ENCODE measurements at regions not wholly inside any gene's neighbourhood (a gene's known extent, or its start where the extent isn't known, plus 50 kb on each side); places are given as distances from the start of the nearest gene placed in this dataset.

GRCh38 chr15:36110659-36110993, 468.8 kb upstream of the CDIN1 start:
- Histone ChIP-seq H3K9me3 (no peaks in the 10 kb centered on the region), H3K27ac (no peak overlapping the region), H3K36me3 (no peaks in the 10 kb centered on the region), H3K4me1 (peaks cover 0 to 11% (median 0%) of the 10 kb centered on the region in 4 donors), H3K4me3 (no peak overlapping the region), H3K27me3 (no peaks in the 10 kb centered on the region)
- no peak for DNase-seq (ENCODE audit: low spot score in 2 of 2)
- 59 to 71% methylated on average over 1 of the region's 1 CpG for WGBS, 2 donors
- TF ChIP-seq POLR2A (IDR thresholded peaks at IDR 0.05) (no peak), EP300 (IDR thresholded peaks at IDR 0.05) (no peak), CTCF (IDR thresholded peaks at IDR 0.05) (no peak)

GRCh38 chr15:36117296-36117787, 462.1 kb upstream of the CDIN1 start:
- Histone ChIP-seq H3K27me3 (no peaks in the 10 kb centered on the region), H3K4me3 (no peak overlapping the region), H3K36me3 (no peaks in the 10 kb centered on the region), H3K27ac (no peak overlapping the region), H3K4me1 (peaks cover 0 to 11% (median 0%) of the 10 kb centered on the region in 4 donors), H3K9me3 (no peaks in the 10 kb centered on the region)
- WGBS, 2 donors, result 82 to 86% methylated on average over 6 of the region's 6 CpGs
- DNase-seq (ENCODE audit: low spot score in 2 of 2), result no peak
- TF ChIP-seq EP300 (IDR thresholded peaks at IDR 0.05) (no peak), CTCF (IDR thresholded peaks at IDR 0.05) (no peak), POLR2A (IDR thresholded peaks at IDR 0.05) (no peak)

GRCh38 chr15:36126194-36126593, 453.2 kb upstream of the CDIN1 start:
- Histone ChIP-seq H3K9me3 (no peaks in the 10 kb centered on the region), H3K4me3 (no peak overlapping the region), H3K27ac (no peak overlapping the region), H3K27me3 (no peaks in the 10 kb centered on the region), H3K4me1 (no peaks in the 10 kb centered on the region), H3K36me3 (no peaks in the 10 kb centered on the region)
- 62% methylated on average over 2 of the region's 2 CpGs for whole genome bisulfite sequencing, 2 donors
- no peak for DNase-seq (ENCODE audit: low spot score in 2 of 2)
- no peak for TF ChIP-seq EP300 (IDR thresholded peaks at IDR 0.05)
- TF ChIP-seq POLR2A (IDR thresholded peaks at IDR 0.05), result no peak
- no peak for TF ChIP-seq CTCF (IDR thresholded peaks at IDR 0.05)

GRCh38 chr15:36130641-36131310, 448.6 kb upstream of the CDIN1 start:
- H3K9me3 ChIP-seq, result no peaks in the 10 kb centered on the region
- H3K4me3 ChIP-seq, result no peak overlapping the region
- WGBS, 2 donors, result 48 to 59% methylated on average over 3 of the region's 3 CpGs
- H3K27ac ChIP-seq, result no peak overlapping the region
- no peaks in the 10 kb centered on the region for H3K4me1 ChIP-seq
- no peaks in the 10 kb centered on the region for H3K27me3 ChIP-seq
- DNase-seq (ENCODE audit: low spot score in 2 of 2), result no peak
- no peaks in the 10 kb centered on the region for H3K36me3 ChIP-seq
- no peak for TF ChIP-seq CTCF (IDR thresholded peaks at IDR 0.05)
- no peak for TF ChIP-seq POLR2A (IDR thresholded peaks at IDR 0.05)
- no peak for TF ChIP-seq EP300 (IDR thresholded peaks at IDR 0.05)

- no peak for DNase-seq (ENCODE audit: low spot score in 2 of 2)
- H3K9me3 ChIP-seq, result no peaks in the 10 kb centered on the region
- no peaks in the 10 kb centered on the region for H3K27me3 ChIP-seq
- H3K4me3 ChIP-seq, result no peak overlapping the region
- WGBS, 2 donors, result 48 to 52% methylated on average over 2 of the region's 2 CpGs
- H3K36me3 ChIP-seq, result no peaks in the 10 kb centered on the region
- no peak for TF ChIP-seq CTCF (IDR thresholded peaks at IDR 0.05)
- no peak for TF ChIP-seq EP300 (IDR thresholded peaks at IDR 0.05)
- TF ChIP-seq POLR2A (IDR thresholded peaks at IDR 0.05), result no peak
- no peak overlapping the region for H3K27ac ChIP-seq
- no peaks in the 10 kb centered on the region for H3K4me1 ChIP-seq
Observed at GRCh38 chr15:36133742-36134141, 445.7 kb upstream of the CDIN1 start.

All from tibial nerve (tissue), 4 donors.